ENCODE measurements at regions not wholly inside any gene's neighbourhood (a gene's known extent, or its start where the extent isn't known, plus 50 kb on each side); places are given as distances from the start of the nearest gene placed in this dataset.

DNA sequence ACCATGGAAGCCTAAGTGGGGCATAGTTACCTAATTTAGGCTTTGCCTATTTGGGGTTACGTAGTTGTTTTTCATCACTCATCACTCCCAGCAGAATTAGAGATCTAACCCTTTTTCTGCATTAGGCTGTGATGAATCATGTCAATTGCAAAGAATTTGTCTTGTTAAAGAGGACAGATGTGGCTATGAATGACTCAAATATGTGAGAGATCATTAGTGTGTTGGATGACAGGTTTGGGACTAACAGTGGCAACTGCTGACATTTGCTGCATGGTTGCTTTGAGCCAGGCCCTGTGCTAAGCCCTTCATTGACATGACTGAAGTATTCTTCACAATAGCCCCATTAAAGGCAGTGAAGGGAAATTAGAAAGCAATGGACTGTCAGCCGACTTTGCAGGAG, 83.4 kb upstream of the BMPER start:
- TF ChIP-seq, protein P1, sequence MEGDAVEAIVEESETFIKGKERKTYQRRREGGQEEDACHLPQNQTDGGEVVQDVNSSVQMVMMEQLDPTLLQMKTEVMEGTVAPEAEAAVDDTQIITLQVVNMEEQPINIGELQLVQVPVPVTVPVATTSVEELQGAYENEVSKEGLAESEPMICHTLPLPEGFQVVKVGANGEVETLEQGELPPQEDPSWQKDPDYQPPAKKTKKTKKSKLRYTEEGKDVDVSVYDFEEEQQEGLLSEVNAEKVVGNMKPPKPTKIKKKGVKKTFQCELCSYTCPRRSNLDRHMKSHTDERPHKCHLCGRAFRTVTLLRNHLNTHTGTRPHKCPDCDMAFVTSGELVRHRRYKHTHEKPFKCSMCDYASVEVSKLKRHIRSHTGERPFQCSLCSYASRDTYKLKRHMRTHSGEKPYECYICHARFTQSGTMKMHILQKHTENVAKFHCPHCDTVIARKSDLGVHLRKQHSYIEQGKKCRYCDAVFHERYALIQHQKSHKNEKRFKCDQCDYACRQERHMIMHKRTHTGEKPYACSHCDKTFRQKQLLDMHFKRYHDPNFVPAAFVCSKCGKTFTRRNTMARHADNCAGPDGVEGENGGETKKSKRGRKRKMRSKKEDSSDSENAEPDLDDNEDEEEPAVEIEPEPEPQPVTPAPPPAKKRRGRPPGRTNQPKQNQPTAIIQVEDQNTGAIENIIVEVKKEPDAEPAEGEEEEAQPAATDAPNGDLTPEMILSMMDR (IDR thresholded peaks at IDR 0.05): no peak
- TF ChIP-seq POLR2A (IDR thresholded peaks at IDR 0.05): no peak
